Hepatocyte (in vitro differentiated cells): ENCODE measurements at regions not wholly inside any gene's neighbourhood (a gene's known extent, or its start where the extent isn't known, plus 50 kb on each side); places are given as distances from the start of the nearest gene placed in this dataset.
"Not testable (repeated sequence)": the region's sequence is repeated elsewhere in the genome, so short reads cannot be mapped to it uniquely, and the experiment has no call there.

Source experiments
- DNase-seq: peaks from one replicate; pipeline ENCODE4 v3.0.0-alpha.2; 2016; ENCODE audit warnings: low spot score
- H2AFZ ChIP-seq: fragments of 200-600 bp; sonication (generic); 2 replicates; pipeline ENCODE4 v1.6.0; 2016; ENCODE audit warnings: antibody characterized with exemption, mild to moderate bottlenecking
- H3K27ac ChIP-seq: fragments of 200-600 bp; sonication (generic); 2 replicates; pipeline ENCODE4 v1.5.1; 2016; ENCODE audit warnings: mild to moderate bottlenecking
- H3K27me3 ChIP-seq: fragments of 200-600 bp; sonication (generic); 2 replicates; pipeline ENCODE4 v1.6.1; 2016
- H3K36me3 ChIP-seq: fragments of 200-600 bp; sonication (generic); replicated peaks from 2 replicates; pipeline ENCODE4 v1.5.1; 2016; ENCODE audit warnings: low read depth; ENCODE audit not compliant: insufficient read depth
- H3K4me1 ChIP-seq: fragments of 200-600 bp; sonication (generic); 2 replicates; pipeline ENCODE4 v1.5.1; 2016; ENCODE audit warnings: mild to moderate bottlenecking, moderate library complexity; ENCODE audit not compliant: insufficient read depth
- H3K4me2 ChIP-seq: fragments of 200-600 bp; sonication (generic); 2 replicates; pipeline ENCODE4 v1.6.0; 2016
- H3K4me3 ChIP-seq: fragments of 200-600 bp; sonication (generic); 2 replicates; pipeline ENCODE4 v1.5.1; 2016; ENCODE audit warnings: mild to moderate bottlenecking
- H3K79me2 ChIP-seq: fragments of 200-600 bp; sonication (generic); 2 replicates; pipeline ENCODE4 v1.6.0; 2017; ENCODE audit warnings: mild to moderate bottlenecking
- H3K9me2 ChIP-seq: fragments of 200-600 bp; sonication (generic); replicated peaks from 2 replicates; pipeline ENCODE4 v1.6.0; 2017; ENCODE audit warnings: mild to moderate bottlenecking; ENCODE audit not compliant: insufficient read depth
- H3K9me3 ChIP-seq: fragments of 200-600 bp; sonication (generic); 2 replicates; pipeline ENCODE4 v1.5.1; 2016; ENCODE audit warnings: low read depth, mild to moderate bottlenecking
- H4K20me1 ChIP-seq: fragments of 200-600 bp; sonication (generic); 2 replicates; pipeline ENCODE4 v1.6.0; 2016; ENCODE audit warnings: mild to moderate bottlenecking; ENCODE audit not compliant: insufficient read depth, poor library complexity, severe bottlenecking
- EZH2 ChIP-seq: fragments of 200-600 bp; sonication (generic); IDR thresholded peaks from 2 replicates; pipeline ENCODE4 v1.6.1; 2016; ENCODE audit warnings: antibody characterized with exemption, mild to moderate bottlenecking, borderline replicate concordance
- EZH2phosphoT487 ChIP-seq: fragments of 200-600 bp; sonication (generic); IDR thresholded peaks from one replicate; pipeline ENCODE4 v1.6.1; 2018; ENCODE audit warnings: antibody characterized with exemption, mild to moderate bottlenecking, low read depth, moderate library complexity; ENCODE audit not compliant: unreplicated experiment, severe bottlenecking
- WGBS: methylation state at CpG from one replicate; pipeline ENCODE4 v1.1.6; 2016; ENCODE audit warnings: low lambda C conversion rate; ENCODE audit errors: missing lambda C conversion rate; 5-methylcytosine and 5-hydroxymethylcytosine counted together
- TF ChIP-seq, protein P1 (sequence below): fragments of 200-600 bp; sonication (generic); IDR thresholded peaks from 2 replicates; pipeline ENCODE4 v1.5.1; 2016; ENCODE audit warnings: antibody characterized with exemption, mild to moderate bottlenecking; ENCODE audit not compliant: poor library complexity

DNA sequence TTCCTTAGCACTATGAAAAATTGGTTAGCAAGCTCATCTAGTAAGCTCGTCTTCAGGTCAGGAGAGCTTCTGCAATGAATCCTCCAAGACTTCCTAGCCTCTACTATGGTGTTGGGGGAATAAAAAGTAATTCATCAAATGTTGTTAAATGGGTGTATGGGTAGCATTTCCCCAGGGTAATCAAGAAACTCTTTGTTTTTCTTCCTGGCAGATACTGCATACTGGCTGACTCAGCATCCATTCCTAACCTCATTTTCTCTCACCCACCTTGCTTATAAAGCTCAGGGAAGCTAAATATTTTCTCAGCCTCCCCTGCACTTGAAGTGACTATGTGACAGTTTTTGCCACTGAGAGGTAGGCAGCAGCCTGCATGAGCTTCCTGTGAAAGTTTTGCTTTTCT lies 83.4 kb downstream of the MAB21L3 start:
- 94% methylated on average over 1 of the region's 1 CpG for WGBS
- TF ChIP-seq, protein P1, sequence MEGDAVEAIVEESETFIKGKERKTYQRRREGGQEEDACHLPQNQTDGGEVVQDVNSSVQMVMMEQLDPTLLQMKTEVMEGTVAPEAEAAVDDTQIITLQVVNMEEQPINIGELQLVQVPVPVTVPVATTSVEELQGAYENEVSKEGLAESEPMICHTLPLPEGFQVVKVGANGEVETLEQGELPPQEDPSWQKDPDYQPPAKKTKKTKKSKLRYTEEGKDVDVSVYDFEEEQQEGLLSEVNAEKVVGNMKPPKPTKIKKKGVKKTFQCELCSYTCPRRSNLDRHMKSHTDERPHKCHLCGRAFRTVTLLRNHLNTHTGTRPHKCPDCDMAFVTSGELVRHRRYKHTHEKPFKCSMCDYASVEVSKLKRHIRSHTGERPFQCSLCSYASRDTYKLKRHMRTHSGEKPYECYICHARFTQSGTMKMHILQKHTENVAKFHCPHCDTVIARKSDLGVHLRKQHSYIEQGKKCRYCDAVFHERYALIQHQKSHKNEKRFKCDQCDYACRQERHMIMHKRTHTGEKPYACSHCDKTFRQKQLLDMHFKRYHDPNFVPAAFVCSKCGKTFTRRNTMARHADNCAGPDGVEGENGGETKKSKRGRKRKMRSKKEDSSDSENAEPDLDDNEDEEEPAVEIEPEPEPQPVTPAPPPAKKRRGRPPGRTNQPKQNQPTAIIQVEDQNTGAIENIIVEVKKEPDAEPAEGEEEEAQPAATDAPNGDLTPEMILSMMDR = no peak
- no peak for TF ChIP-seq EZH2
- TF ChIP-seq EZH2phosphoT487 = no peak

DNA sequence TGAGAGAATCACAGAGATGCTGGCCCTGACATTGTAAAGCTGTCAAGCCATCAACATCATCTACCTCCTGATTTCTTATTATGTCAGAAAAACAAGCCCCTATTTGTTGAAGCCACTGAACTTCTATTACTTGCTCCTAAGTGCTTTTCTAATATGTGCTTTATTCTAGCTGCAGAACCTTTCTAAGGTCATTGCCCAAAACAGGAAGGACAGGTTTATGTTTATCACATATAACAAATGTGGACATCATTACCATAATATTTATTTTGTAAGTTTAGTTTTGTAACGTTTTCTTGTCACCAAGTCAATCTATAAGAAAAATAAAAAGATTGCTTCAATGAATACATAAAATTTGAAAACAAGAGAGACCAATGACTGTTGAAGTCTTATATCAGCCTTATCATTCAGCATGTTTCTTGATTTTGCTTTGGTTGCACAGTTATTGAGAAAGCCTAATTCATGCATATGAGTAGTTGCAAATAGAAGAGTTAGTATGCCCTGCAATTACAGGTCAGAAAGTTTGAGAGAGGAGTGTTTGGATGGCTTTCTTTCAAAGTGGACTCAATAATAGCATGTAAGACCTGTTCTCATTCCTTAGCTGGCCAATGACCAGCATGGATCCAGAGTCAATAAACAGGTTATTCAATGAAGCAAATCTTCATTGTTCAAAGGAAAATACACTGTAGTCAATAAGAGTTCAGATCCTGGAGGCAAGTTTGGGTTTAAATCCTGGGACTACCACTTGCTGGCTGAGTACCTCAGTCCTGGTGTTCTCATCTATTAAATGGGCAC lies 84.1 kb downstream of the MAB21L3 start:
- H3K9me3 ChIP-seq = no peaks in the 10 kb centered on the region
- DNase-seq = no peak

More for the DNA sequence above, 83.4 kb downstream of the MAB21L3 start:
- H4K20me1 ChIP-seq = no peaks in the 10 kb centered on the region
- no peaks in the 10 kb centered on the region for H3K36me3 ChIP-seq
- H3K4me3 ChIP-seq = no peak overlapping the region
- no peaks in the 10 kb centered on the region for H3K79me2 ChIP-seq
- no peak for DNase-seq
- no peaks in the 10 kb centered on the region for H3K9me3 ChIP-seq
- H3K27me3 ChIP-seq = no peaks in the 10 kb centered on the region
- no peak overlapping the region for H2AFZ ChIP-seq
- no peaks in the 10 kb centered on the region for H3K4me1 ChIP-seq
- no peaks in the 10 kb centered on the region for H3K9me2 ChIP-seq
- no peak overlapping the region for H3K27ac ChIP-seq
- H3K4me2 ChIP-seq = no peak overlapping the region

DNA sequence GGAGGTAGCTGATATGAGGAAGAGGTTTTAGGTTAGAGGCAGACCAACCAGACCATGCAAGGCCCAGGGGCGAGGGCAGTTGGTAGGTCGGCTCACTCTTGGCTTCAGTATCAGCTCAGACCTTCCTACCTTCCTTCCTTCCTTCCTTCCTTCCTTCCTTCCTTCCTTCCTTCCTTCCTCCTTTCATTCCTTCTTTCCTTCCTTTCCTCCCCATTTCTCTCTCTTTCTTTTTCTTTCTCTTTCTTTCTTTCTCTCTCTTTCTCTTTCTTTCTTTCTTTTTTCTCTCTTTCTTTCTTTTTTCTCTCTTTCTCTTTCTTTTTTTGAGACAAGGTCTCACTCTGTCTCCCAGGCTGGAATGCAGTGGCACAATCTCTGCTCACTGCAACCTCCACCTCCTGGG lies 89.1 kb downstream of the MAB21L3 start:
- H3K4me3 ChIP-seq, H4K20me1 ChIP-seq, H3K9me3 ChIP-seq, H3K4me1 ChIP-seq, H3K79me2 ChIP-seq, H3K36me3 ChIP-seq, H3K4me2 ChIP-seq, H3K27ac ChIP-seq, H2AFZ ChIP-seq, DNase-seq, H3K27me3 ChIP-seq, H3K9me2 ChIP-seq: not testable (repeated sequence)
- WGBS = 75% methylated on average over 2 of the region's 2 CpGs

More for the DNA sequence above, 84.1 kb downstream of the MAB21L3 start:
- Histone ChIP-seq H3K79me2 (no peaks in the 10 kb centered on the region), H4K20me1 (no peaks in the 10 kb centered on the region), H2AFZ (no peak overlapping the region), H3K27me3 (no peaks in the 10 kb centered on the region), H3K4me2 (no peak overlapping the region), H3K4me3 (no peak overlapping the region), H3K36me3 (no peaks in the 10 kb centered on the region), H3K4me1 (no peaks in the 10 kb centered on the region), H3K27ac (no peak overlapping the region), H3K9me2 (no peaks in the 10 kb centered on the region)
- 48% methylated on average over 1 of the region's 1 CpG for WGBS
- TF ChIP-seq EZH2phosphoT487 (no peak), EZH2 (no peak)
- TF ChIP-seq, protein P1 = no peak

DNA sequence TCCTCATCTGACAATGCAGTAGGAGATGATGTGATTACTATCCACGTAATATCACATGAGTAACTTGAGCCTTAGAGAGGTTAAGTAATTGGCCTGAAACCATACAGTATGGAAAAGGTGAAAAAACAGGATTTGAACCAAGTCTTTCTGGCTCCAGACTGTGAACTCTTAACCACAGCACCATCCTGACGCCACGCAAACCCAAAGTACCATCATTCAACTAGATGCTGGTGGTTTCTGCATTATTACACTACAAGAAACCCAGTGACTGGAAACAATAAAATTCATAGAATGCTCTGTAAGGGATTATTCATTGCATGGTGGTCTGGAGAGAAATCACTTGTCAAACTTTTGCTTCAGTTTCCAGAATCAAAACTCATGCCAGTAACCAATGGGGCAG lies 90.7 kb downstream of the MAB21L3 start:
- Histone ChIP-seq H3K36me3 (no peaks in the 10 kb centered on the region), H3K4me3 (no peak overlapping the region), H3K9me2 (no peaks in the 10 kb centered on the region), H3K4me1 (no peaks in the 10 kb centered on the region), H3K27ac (no peak overlapping the region), H3K79me2 (no peaks in the 10 kb centered on the region), H2AFZ (no peak overlapping the region), H4K20me1 (no peaks in the 10 kb centered on the region), H3K9me3 (no peaks in the 10 kb centered on the region), H3K27me3 (no peaks in the 10 kb centered on the region), H3K4me2 (no peak overlapping the region)
- no peak for DNase-seq
- WGBS = 93% methylated on average over 3 of the region's 3 CpGs
- no peak for TF ChIP-seq EZH2
- TF ChIP-seq, protein P1 = no peak
- no peak for TF ChIP-seq EZH2phosphoT487
